ENCODE measurements at regions not wholly inside any gene's neighbourhood (a gene's known extent, or its start where the extent isn't known, plus 50 kb on each side); places are given as distances from the start of the nearest gene placed in this dataset.

- TF ChIP-seq CTCF (IDR thresholded peaks at IDR 0.05; ENCODE audit: low read depth, low read length) (no peak), EZH2phosphoT487 (IDR thresholded peaks at IDR 0.05; ENCODE audit: low read depth) (no peak)
Measured at GRCh38 chrX:20472148-20472547, 205.4 kb upstream of the RPS6KA3 start.
